ENCODE measurements at regions not wholly inside any gene's neighbourhood (a gene's known extent, or its start where the extent isn't known, plus 50 kb on each side); places are given as distances from the start of the nearest gene placed in this dataset.

DNA sequence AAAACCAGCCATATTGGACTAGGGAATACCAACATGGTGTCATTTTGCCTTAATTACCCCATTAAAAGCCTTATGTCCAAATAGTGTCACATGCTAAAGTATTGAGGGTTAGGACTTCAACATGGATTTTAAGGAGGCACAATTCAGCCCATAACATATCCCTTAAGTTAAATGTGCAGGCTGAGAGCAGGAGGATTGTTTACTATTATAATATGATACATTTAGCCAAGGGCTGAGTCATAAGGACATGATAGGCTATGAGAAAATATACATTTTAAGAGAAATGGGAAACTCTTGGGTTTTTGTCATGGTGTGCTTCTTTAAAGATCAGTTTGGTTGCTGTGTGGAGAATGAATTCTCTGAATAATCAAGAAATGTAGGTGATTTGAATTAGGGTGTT is 136.8 kb downstream of the RDH14 start:
- DNase-seq (ENCODE audit: low spot score): no peak

DNA sequence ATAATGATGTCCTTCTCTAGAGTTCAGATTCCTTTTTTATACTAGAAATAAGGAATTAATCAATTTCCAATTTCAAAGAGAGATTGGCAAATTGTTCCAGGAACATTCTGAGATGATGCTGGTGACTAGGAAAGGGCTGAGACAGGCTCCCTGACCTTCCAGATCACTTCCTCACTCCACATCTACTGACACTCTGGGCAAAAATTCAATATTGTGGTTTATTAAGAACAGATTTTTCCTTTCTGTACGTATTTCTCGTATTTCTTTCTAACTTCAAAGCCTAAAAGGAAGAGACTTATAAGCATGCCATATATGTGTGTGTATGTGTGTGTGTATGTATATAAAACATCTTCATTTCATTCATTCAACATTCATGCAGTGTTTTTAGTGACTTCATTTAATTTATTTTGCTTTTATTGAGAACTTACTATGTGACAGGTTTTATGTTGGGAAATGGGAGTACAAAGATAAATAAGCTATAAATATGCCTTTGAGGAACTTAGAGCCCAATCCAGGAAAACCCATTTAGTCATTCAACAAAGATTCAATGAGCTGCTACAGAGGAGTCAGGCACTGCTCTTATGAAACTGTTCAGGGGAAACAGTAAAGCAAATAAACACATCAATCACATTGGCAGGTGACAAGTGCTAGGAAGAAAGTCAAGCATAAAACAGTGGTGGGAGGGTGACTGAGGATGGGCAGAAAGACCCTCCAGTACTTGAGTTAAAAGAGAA is 137.9 kb downstream of the RDH14 start:
- no peak for DNase-seq (ENCODE audit: low spot score)

DNA sequence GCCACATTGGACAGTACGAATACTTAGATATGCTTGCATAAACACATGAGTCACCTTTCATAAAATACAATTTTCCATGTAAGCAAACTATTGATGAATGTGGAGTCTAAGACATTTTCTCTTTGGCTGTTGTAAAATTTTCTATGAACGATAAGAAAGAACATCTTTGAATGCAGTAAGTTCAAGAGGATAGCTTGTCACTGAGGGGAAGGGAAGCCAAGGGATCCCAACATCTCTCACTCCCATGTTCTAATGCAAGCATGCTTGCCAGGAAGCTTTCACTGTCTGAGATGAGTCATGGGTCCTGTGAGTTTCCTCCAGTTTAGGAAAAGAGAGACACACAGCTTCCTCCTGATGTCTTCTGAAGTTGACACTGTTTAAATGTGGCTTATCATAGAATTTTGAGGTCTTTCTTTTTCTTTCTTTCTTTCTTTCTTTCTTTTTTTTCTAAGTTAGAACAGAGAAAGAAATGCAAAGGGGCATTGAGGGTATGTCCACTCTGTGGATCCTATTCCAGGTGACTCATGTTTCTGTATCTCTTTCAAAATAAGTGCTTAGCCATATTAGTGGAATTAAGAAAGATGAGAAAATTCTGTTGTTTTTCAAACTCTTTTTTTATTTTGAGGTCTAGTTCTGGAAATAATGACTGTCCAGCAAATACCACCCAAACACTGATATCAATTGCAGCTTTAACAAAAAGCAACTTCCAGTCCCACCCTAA is 146.6 kb downstream of the RDH14 start:
- peak; percentile 20 for DNase-seq (ENCODE audit: low spot score)

DNA sequence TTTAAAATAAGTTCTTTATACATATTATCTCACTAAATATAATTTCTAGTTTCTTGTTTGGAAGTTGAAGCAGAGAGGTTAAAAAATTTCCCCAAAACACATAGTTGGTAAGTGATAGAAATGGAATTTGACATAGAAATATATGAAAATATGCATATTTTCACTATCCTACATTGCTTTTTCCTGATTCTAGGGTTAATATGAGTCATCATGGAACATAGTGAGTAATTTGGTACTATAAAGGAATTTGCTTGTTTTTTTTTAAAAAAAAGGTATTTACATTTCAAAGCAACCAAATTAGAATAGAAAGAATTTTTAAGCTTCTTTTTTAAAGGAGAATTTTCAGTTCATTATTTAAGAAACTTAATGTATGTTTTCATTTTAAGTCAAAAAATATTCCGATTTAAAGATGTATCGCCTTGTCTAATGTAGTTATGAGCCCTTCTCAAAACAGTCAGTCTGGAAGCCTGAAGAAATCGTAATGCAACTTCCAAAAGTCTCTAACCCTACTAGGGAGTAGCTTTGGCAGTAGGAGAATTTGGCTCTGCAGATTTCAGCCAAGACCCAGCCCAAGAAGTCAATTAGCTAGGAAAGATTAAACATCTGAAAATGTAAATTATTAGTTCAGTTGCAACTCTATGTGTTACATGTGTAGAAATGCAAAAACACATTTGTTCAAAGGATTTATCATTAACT is 147.3 kb downstream of the RDH14 start:
- no peak for DNase-seq (ENCODE audit: low spot score)

DNA sequence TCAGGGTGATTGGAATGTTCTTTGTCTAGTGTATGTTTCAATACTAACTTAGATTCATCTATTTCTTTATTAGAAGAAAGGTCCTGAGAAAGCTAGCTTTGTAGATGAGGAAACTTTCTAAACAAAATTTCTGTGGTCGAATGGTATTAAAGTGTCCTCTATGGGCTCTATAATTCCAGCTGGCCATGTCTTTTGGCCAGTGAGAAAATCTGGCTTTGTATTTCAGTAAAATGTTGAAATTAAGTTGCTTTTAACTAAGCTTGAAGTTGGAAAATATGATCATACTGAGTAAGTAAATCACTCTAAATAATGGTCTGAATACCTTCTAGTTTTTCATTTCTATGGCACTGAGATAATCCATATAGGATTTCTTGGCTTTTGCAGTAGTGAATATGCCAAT is 148.8 kb downstream of the RDH14 start:
- no peak for DNase-seq (ENCODE audit: low spot score)

DNA sequence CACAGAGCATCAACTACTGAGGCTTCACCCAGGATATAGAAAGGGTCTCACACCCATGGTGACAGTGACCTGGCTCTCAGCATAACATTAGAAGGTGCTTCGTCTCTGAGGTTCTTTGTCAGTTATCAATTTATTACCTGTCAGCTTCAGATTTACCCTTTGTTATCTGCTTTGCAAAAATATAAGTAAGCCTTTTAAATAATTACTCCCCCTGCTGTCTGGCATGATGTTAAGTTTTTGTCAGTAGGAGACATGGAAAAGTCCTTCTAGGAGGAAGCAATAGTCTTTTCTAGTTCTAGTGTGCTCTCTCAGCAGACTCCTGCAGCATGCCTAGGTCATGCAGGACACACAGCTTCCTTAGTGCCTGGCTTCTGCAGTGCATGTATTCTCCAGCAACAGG is 149.9 kb downstream of the RDH14 start:
- DNase-seq (ENCODE audit: low spot score): no peak

DNA sequence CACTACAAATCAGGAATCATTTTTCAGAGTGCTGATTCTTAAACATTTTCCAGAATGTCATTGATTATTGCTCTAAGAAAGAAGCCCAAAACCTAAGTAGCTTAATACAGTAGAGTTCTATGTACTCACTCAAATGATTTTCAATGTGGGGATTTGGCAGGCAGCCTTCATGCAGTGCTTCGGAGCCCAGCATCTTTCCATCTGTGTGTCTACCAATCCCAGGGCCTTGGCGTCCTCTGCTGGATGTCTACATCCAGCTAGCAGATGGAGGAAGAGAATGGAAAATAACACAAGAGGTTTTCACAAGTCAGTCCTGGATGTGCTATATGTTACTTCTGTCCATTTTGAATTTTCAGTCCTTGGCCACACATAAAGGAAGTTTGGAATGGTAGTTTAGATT is 151.8 kb downstream of the RDH14 start:
- no peak for DNase-seq (ENCODE audit: low spot score)

DNA sequence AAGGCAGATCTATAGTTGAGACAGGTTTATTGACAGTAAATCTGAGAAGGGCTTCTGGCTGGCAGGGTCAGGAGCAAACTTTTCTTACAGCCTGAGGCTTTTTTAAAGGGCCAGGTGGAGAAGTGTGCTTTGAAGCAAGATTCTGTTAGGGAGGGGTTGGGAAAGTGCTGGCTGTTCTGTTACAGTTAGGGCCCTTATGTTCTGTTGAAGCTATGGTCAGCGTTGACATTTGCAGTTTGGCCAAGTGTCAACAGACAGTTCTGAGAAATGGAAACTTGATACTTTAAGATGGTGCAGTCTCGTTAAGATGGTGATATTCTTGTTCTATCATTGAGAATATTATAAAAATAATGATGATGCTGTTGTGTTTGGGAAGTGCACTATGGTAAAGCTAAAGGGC is 154.2 kb downstream of the RDH14 start:
- DNase-seq (ENCODE audit: low spot score): no peak

DNA sequence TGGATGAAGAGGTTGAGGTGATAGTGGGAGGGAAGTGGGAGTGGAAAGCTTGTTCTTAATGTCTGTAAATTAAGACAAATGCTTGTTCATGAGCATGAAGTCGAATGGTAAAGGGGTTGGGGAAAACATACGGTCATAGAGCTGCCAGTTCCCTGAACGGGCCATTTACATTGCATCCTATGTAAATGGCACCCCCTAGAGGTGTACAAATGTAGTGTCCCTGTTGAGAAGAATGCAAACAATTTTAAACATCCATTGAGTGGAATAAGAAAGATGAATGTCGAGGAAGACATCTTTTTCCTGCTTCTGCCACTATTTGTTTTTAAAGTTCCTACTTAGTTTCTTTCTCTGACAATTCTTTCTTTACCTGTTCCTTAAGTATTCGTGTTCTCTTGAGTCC is 155.7 kb downstream of the RDH14 start:
- peak; percentile 21 for DNase-seq (ENCODE audit: low spot score)

DNA sequence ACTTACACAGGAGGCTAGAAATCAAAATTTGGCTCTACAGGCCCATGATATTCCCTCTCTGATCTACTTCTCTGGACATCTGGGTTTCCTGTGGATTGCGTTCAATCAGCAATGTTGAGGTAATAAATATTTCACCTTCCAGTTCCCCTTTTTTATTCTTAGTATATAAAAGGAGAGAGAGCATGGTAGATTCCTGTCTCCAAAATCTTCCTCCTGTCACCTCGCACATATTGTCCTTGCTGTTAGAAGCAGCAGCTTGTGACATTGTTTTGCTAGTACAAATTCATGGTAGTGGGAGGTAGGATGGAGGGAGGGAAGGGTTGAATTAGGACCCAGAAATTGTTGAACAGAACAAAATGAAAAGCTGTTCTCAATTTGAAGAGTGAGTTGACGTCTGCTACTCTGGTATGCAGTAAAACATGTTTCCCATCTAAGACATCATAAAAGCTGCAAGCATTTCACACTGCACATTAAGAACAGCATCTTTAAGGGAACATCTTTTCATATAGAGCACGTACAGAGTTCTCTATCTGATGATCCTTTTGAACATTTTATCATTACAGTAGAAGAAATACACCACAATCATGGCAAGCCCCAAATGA is 156.4 kb downstream of the RDH14 start:
- DNase-seq (ENCODE audit: low spot score): no peak

DNA sequence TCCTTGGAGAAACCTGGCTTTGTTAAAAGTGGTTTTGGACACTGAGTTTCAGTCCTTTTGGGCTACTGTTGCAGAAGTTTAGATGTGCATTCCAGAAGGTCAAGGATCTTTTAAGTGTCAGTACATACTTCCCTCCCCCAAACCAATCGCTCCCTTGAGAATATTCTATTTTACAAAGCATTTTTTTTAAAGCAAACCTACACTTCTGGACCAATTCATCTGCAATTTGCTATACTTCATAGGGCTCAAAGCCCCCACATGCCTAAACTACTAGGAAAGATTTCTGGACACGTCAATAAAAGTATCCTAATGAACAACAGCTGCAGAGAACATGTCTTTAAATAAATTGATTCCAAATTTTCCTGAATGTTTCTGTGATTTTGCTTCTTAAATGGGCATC is 157.6 kb downstream of the RDH14 start:
- no peak for DNase-seq (ENCODE audit: low spot score)

DNA sequence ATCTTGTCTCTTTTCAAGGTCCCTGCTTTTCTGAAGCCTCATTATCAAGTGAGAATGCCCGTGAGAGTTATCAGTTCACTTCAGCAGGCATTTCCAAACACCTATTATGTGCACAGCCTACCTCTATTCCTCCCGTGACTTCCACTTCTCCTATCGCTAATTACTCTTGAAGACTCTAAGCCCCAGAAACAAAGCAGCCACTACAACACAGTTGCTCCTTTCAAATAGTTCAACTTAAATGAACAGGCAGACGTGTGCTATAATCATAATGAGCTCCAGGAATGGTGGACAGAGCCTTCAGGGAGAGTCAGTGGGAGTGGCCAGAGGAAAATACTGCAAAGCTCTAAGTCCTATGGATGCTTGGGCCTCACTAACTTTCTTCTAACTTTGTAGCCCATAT is 159.0 kb downstream of the RDH14 start:
- DNase-seq (ENCODE audit: low spot score): no peak

DNA sequence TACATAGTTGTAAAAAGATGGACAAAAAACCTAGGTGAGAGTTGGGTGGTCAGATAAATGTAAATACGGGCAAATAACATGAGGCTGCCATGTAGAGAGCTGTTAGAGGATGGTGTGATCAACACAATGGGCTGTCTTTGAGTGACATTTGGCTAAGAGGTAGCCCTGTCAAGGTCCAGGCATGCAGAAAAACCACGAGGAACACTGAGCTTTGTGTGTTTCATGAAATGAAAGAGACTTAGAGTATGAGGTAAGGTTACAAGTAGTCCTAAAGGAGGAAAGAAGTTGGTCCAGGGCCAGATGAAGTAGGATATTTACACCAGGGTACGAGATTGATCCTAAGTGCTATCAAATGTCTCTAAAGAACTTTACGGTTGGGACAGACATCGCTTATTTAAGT is 160.9 kb downstream of the RDH14 start:
- DNase-seq (ENCODE audit: low spot score): no peak

DNA sequence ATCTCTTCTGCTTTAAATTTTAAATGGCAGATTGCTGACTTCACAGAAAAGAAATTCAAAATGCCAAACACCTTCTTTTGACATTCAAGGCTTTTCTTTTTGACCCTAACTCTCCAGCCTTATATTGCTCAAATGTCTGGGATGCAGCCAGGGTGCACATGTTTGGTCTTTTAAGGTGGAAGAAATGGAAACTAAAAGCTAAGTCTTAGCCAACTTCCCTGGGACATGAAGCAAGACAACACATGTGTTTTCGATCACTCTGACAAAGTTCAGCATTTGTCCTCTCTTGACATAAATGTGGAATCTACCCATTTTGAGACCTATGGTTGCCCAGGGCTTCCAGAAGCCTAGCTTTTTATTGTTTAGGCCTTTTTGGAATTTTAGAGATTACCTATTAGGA is 161.6 kb downstream of the RDH14 start:
- DNase-seq (ENCODE audit: low spot score): no peak

DNA sequence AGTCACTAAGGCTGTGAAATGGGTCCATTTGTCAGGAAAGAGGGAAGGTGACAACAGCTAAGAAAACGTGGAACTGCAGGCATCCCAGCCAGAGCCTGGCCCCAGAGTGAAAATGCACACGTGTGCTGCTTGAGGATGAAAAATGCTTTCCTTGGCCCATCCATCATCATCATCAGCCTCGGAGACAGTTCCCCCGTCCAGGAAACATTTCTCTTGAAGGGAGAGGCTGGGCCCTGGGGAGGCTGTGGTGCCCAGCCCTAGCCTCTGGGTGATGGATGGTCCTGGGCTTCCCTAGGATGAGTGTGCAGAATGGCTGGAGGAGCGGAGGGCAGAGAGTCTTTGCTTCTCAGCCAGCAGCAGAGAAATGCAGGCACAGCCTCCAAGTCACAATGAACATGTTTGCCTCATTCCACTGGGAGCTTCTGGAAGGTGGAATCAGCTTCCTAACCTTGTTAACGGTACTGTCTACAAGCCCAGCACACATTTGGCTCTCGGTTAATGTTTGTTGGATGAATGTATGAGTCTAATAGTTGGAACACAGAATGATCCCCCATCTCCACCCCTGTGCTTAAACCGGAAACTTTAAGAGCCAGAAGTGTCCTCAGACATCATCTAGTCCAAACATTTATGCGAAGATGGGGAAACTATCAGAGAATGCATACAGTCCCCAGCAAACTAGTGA is 164.0 kb downstream of the RDH14 start:
- no peak for DNase-seq (ENCODE audit: low spot score)

DNA sequence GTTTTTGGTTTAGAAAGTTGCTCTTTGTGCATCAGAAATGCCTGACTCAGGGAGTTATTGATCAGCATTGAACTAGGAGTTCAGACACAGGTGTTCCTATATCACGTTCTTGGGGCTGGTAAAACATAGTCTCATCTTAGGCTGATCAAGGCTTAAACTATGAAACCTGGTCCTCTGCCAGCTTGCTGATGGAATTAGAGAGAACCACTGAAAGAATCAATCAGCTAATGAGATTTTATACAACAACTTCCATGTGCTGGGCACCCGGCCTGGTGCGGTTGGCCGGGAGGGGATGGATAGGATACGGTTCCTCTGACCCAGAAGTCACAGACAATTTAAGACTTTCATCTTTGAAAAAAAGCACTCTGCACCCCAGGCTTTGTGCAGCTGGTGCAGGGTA is 164.9 kb downstream of the RDH14 start:
- DNase-seq (ENCODE audit: low spot score): no peak

DNA sequence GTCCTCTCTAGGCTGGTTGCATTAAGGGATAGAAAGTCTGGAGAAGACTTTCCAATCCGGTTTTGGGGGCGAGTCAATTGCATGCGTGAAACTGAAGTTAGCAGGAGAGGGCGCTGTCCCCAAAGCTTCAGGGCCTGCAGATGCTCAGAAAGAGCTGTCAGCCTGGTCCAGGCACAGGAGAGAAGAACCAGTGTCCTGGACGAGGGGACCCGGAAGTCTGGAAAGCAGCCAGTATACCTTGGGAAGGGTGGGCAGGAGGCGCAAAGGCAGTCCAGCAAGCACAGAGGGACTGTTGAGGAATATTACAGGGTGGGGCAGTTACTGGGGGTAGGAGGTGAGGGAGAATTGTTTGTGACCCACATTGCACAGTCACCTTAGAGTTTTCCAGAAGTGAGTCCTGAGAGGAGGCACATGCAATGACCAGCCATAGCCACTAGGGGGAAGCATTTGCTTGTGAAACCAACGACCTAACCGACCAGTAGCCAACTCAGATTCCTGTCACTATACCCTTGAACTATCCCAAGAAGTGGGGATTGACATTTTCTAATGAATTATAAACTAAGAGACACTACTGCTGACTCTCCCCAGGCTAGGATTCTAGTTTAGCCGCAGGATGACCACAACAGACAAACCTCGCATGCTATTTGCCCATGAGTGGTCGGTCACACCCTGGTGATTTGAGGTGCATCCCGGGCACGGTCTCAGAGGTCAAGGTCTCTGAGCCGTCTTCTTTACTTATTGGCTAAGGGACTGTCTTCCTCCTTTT is 172.8 kb downstream of the RDH14 start:
- DNase-seq (ENCODE audit: low spot score): peak; percentile 83

DNA sequence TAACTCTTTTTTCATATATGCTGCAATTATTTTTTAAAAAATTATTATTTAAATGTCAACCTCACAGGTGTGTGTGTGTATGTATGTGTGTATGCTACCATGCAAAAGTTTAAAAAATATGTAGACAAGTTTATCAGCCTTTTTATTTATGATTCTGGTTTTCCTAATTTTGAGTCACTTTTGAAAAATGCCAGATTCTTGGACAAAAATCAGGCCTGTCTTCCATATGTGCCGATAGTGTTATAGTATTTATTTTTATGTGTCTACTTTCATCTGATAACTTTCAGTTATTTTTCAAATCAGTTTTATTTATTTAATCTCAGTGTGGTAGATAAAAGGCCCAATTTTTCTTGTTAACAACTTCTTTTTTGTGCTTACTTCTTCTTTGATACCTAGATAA is 176.2 kb downstream of the RDH14 start:
- DNase-seq (ENCODE audit: low spot score): no peak

DNA sequence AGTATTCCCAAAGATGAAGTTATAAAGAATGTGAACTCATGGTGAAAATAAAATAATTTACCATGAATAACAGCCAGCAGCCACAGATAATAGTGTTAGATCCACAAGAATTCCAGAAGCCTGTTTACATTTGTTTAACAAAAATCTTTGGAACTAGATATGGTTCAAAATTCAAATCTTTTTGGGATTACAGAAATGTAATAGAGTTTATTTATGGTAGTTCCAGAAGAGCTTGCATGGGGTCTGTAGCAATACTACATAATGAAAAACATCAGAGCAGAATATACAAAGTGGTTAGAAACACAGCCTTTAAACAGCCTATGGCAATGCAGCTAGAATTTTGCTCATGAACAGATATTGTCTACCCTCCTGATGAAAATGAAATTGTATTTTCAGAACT is 179.1 kb downstream of the RDH14 start:
- no peak for DNase-seq (ENCODE audit: low spot score)

DNA sequence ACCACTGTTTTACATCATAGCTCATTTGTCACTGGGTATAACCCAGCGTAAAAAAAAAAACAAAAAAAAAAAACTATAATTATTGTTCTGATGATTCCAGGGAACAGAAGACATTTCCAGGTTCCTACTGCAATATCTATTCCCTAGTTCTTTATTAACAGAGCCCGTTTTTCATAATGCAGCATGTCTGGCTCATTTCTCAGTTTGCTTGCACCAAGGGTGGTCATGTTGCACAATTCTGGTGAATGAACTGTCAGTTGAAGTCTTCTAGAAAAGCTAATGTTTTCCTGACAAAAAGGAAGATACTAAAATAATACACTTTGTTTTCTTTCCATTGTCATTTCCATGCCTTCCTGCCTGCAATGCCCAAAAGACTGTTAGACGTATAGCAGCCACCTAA is 180.1 kb downstream of the RDH14 start:
- DNase-seq (ENCODE audit: low spot score): no peak

DNA sequence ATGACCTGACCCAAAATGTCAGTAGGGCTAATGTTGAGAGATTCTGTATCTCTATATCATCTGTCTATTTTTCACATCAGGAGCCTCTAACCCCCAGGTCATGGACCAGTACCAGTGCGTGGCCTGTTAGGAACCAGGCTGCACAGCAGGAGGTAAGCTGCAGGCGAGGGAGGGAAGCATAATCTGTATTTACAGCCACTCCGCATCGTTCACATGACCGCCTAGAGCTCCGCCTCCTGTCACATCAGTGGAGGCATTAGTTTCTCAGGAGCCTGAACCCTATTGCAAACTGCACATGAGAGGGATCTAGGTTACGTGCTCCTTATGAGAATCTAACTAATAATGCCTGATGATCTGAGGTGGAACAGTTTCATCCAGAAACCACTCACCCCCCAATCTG is 180.6 kb downstream of the RDH14 start:
- DNase-seq (ENCODE audit: low spot score): no peak

Data from SW480 (cell line).